SK-N-SH (cell line): ENCODE measurements at regions not wholly inside any gene's neighbourhood (a gene's known extent, or its start where the extent isn't known, plus 50 kb on each side); places are given as distances from the start of the nearest gene placed in this dataset.

ENCODE experiments used
- CTCF ChIA-PET: fragments of 300-600, 350-600 bp; formaldehyde crosslinking; extraction: SDS; loops from one replicate; lab custom pipeline; 2021; lab: Yijun Ruan, JAX
- POLR2A ChIA-PET: fragments of 350-600 bp; sonication (Branson Sonifier 250); formaldehyde crosslinking; extraction: SDS; loops from one replicate; lab custom pipeline; 2020; ENCODE audit warnings: antibody characterized with exemption, inconsistent platforms; lab: Yijun Ruan, JAX
- DNase-seq: peaks from one replicate; pipeline ENCODE4 v3.0.0; 2012
- H2AFZ ChIP-seq: fragments of 200-600 bp; sonication (generic); 2 replicates; pipeline ENCODE4 v1.8.1; 2016; ENCODE audit warnings: antibody characterized with exemption, mild to moderate bottlenecking, low read depth
- H3F3A ChIP-seq: fragments of 200-600 bp; sonication (generic); replicated peaks from 2 replicates; pipeline ENCODE3; 2016; ENCODE audit warnings: antibody characterized with exemption, mild to moderate bottlenecking; ENCODE audit not compliant: insufficient read depth
- H3K27ac ChIP-seq, 2 experiments: fragments of 200-500 bp in 1 of 2; fragments of 200-600 bp in 1 of 2; sonication (Bioruptor generic) in 1 of 2; sonication (generic), shearing (Covaris generic) in 1 of 2; 2 replicates each; pipeline versions ENCODE4 v1.5.1 to v1.6.1; 2014 to 2016; ENCODE audit warnings: low read depth in 2 of 2, inconsistent platforms in 1 of 2, low read length in 1 of 2, mild to moderate bottlenecking in 1 of 2, mixed read lengths in 1 of 2
- H3K27me3 ChIP-seq: fragments of 200-600 bp; sonication (generic), shearing (Covaris generic); 2 replicates; pipeline ENCODE4 v1.6.1; 2016; ENCODE audit warnings: mixed run types; ENCODE audit not compliant: insufficient read depth
- H3K36me3 ChIP-seq, 2 experiments: fragments of 200-500 bp in 1 of 2; fragments of 200-600 bp in 1 of 2; sonication (Bioruptor generic) in 1 of 2; sonication (generic) in 1 of 2; replicated peaks in 1 of 2; 2 replicates each; pipeline versions ENCODE3 to v1.5.1; 2014 to 2016; ENCODE audit warnings: low read length in 1 of 2, mild to moderate bottlenecking in 1 of 2; ENCODE audit not compliant: insufficient read depth in 2 of 2, control insufficient read depth in 1 of 2
- H3K4me1 ChIP-seq, 2 experiments: fragments of 200-500 bp in 1 of 2; fragments of 200-600 bp in 1 of 2; sonication (Bioruptor generic) in 1 of 2; sonication (generic), shearing (Covaris generic) in 1 of 2; 2 replicates each; pipeline versions ENCODE4 v1.5.1 to v1.6.1; 2014 to 2016; ENCODE audit warnings: low read depth in 1 of 2, low read length in 1 of 2, mixed run types in 1 of 2; ENCODE audit not compliant: insufficient read depth in 2 of 2, control insufficient read depth in 1 of 2
- H3K4me2 ChIP-seq: fragments of 200-600 bp; sonication (generic), shearing (Covaris generic); 2 replicates; pipeline ENCODE4 v1.6.1; 2017; ENCODE audit warnings: mixed run types
- H3K4me3 ChIP-seq, 2 experiments: fragments of 200-500 bp in 1 of 2; fragments of 200-600 bp in 1 of 2; sonication (Bioruptor generic) in 1 of 2; sonication (generic), shearing (Covaris generic) in 1 of 2; 2 replicates each; pipeline versions ENCODE4 v1.5.1 to v1.8.1; 2014 to 2016; ENCODE audit warnings: low read depth in 2 of 2, inconsistent platforms in 1 of 2, low read length in 1 of 2, mild to moderate bottlenecking in 1 of 2, mixed read lengths in 1 of 2, moderate library complexity in 1 of 2
- H3K79me2 ChIP-seq: fragments of 200-600 bp; sonication (generic); 2 replicates; pipeline ENCODE4 v1.8.1; 2017; ENCODE audit warnings: mild to moderate bottlenecking; ENCODE audit not compliant: insufficient read depth
- H3K9ac ChIP-seq: fragments of 200-600 bp; sonication (generic); 2 replicates; pipeline ENCODE4 v1.6.1; 2017; ENCODE audit warnings: mixed run types
- H3K9me2 ChIP-seq: fragments of 200-600 bp; sonication (generic); 2 replicates; pipeline ENCODE4 v1.6.1; 2017; ENCODE audit warnings: mixed run types
- H3K9me3 ChIP-seq: fragments of 200-600 bp; sonication (generic); 2 replicates; pipeline ENCODE4 v1.6.1; 2017; ENCODE audit warnings: mixed run types, mild to moderate bottlenecking, moderate library complexity
- H4K20me1 ChIP-seq: fragments of 200-600 bp; sonication (generic); 2 replicates; pipeline ENCODE4 v1.6.1; 2017; ENCODE audit warnings: mild to moderate bottlenecking, mixed run types; ENCODE audit not compliant: insufficient read depth
- CHD2 ChIP-seq: fragments of 150-350 bp; IDR thresholded peaks from 2 replicates; pipeline ENCODE4 v1.6.1; 2018; ENCODE audit warnings: low read length; ENCODE audit not compliant: partially characterized antibody
- EP300 ChIP-seq, 2 experiments: IDR thresholded peaks; 2 replicates each; pipeline versions ENCODE4 v1.4.0 to v1.6.1; 2012; ENCODE audit warnings: borderline replicate concordance in 1 of 2, low read depth in 1 of 2, low read length in 1 of 2
- FOSL2 ChIP-seq: IDR thresholded peaks from 2 replicates; pipeline ENCODE4 v1.4.0; 2012; ENCODE audit warnings: low read depth, mild to moderate bottlenecking, moderate library complexity, borderline replicate concordance
- FOXJ3 ChIP-seq: sonication (generic); formaldehyde crosslinking; IDR thresholded peaks from 2 replicates; pipeline ENCODE4 v1.5.1; 2020; ENCODE audit warnings: mild to moderate bottlenecking, missing genetic modification reagents
- FOXM1 ChIP-seq: IDR thresholded peaks from 2 replicates; pipeline ENCODE4 v1.4.0; 2012; ENCODE audit warnings: low read depth, mild to moderate bottlenecking
- GABPA ChIP-seq: IDR thresholded peaks from 2 replicates; pipeline ENCODE4 v1.4.0; 2012; ENCODE audit warnings: low read depth, mild to moderate bottlenecking
- GATA2 ChIP-seq: sonication (generic); formaldehyde crosslinking; IDR thresholded peaks from 2 replicates; pipeline ENCODE4 v1.5.0; 2020; ENCODE audit warnings: mild to moderate bottlenecking, missing genetic modification reagents
- IRF3 ChIP-seq: fragments of 150-350 bp; IDR thresholded peaks from 2 replicates; pipeline ENCODE4 v1.6.1; 2016; ENCODE audit warnings: mild to moderate bottlenecking, low read depth, low read length
- JUND ChIP-seq: IDR thresholded peaks from 2 replicates; pipeline ENCODE4 v1.4.0; 2012
- MEF2A ChIP-seq: IDR thresholded peaks from 2 replicates; pipeline ENCODE4 v1.4.0; 2012; ENCODE audit warnings: low read depth, borderline replicate concordance
- MXI1 ChIP-seq: IDR thresholded peaks from 2 replicates; pipeline ENCODE4 v1.6.1; 2012; ENCODE audit warnings: mild to moderate bottlenecking, low read depth, low read length, improper control_type of control experiment
- NRF1 ChIP-seq: IDR thresholded peaks from 2 replicates; pipeline ENCODE4 v1.6.1; 2012; ENCODE audit warnings: low read depth, mild to moderate bottlenecking, low read length
- RAD21 ChIP-seq: IDR thresholded peaks from 2 replicates; pipeline ENCODE4 v1.6.1; 2012; ENCODE audit warnings: mild to moderate bottlenecking, low read length
- RCOR1 ChIP-seq: fragments of 150-350 bp; IDR thresholded peaks from 2 replicates; pipeline ENCODE4 v1.6.1; 2017; ENCODE audit warnings: antibody characterized with exemption, low read length
- SIN3A ChIP-seq: IDR thresholded peaks from 2 replicates; pipeline ENCODE4 v1.6.1; 2012; ENCODE audit warnings: low read depth, mild to moderate bottlenecking, low read length, moderate library complexity, borderline replicate concordance
- SMC3 ChIP-seq: IDR thresholded peaks from 2 replicates; pipeline ENCODE4 v1.6.1; 2012; ENCODE audit warnings: low read depth, low read length, improper control_type of control experiment
- TAF1 ChIP-seq: IDR thresholded peaks from 2 replicates; pipeline ENCODE4 v1.6.1; 2012; ENCODE audit warnings: low read depth, mild to moderate bottlenecking, low read length, moderate library complexity, borderline replicate concordance
- TCF12 ChIP-seq: IDR thresholded peaks from 2 replicates; pipeline ENCODE4 v1.4.0; 2012
- TEAD4 ChIP-seq: IDR thresholded peaks from 2 replicates; pipeline ENCODE4 v1.4.0; 2012; ENCODE audit warnings: mild to moderate bottlenecking, borderline replicate concordance; ENCODE audit not compliant: insufficient read depth
- WGBS: methylation state at CpG from one replicate; pipeline ENCODE4 v1.1.6; 2017; ENCODE audit warnings: low lambda C conversion rate; 5-methylcytosine and 5-hydroxymethylcytosine counted together
- TF ChIP-seq, protein P1 (sequence below): IDR thresholded peaks from 2 replicates; pipeline ENCODE4 v1.4.0; 2012; ENCODE audit warnings: low read depth, borderline replicate concordance
- TF ChIP-seq, protein P2 (sequence below): IDR thresholded peaks from 2 replicates; pipeline ENCODE4 v1.6.1; 2012; ENCODE audit warnings: mild to moderate bottlenecking, low read depth, low read length, moderate library complexity
- TF ChIP-seq, protein P3 (sequence below): IDR thresholded peaks from 2 replicates; pipeline ENCODE4; 2012

DNA sequence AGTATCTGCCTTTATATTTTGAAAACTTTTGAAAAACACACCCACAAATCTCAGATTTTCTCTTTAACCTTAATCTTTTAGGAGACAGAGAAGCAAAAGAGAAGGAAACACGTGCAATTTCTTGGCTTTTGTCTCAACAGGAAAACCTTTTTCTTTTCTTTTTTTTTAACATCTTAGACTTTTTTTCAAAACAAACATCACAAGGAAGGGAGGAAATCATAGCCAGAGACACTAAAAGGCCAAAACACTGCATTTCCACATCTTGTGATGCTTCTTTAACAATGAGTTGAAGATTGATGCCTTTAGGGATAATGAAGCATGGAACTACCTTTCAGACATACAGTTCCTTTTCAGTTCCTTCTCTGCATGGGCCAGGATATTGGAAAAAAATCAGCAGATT lies 136.6 kb upstream of the NRBF2 start:
- Histone ChIP-seq H3K9ac (no peak overlapping the region), H3K9me3 (no peaks in the 10 kb centered on the region), H3K4me1 (no peaks in the 10 kb centered on the region), H3K4me3 (no peak overlapping the region), H3K36me3 (no peaks in the 10 kb centered on the region), H2AFZ (no peak overlapping the region), H3K27ac (no peak overlapping the region), H3K27me3 (no peaks in the 10 kb centered on the region), H4K20me1 (no peaks in the 10 kb centered on the region), H3F3A (no peaks in the 10 kb centered on the region), H3K79me2 (no peaks in the 10 kb centered on the region), H3K4me2 (no peak overlapping the region), H3K9me2 (no peaks in the 10 kb centered on the region)
- 53% methylated on average over 1 of the region's 1 CpG for WGBS
- TF ChIP-seq TCF12 (no peak), MEF2A (no peak), NRF1 (no peak), MXI1 (no peak), TAF1 (no peak), TEAD4 (no peak), CHD2 (no peak), FOXJ3 (CRISPR knock-in tag) (no peak), FOSL2 (no peak)
- TF ChIP-seq, protein P1, sequence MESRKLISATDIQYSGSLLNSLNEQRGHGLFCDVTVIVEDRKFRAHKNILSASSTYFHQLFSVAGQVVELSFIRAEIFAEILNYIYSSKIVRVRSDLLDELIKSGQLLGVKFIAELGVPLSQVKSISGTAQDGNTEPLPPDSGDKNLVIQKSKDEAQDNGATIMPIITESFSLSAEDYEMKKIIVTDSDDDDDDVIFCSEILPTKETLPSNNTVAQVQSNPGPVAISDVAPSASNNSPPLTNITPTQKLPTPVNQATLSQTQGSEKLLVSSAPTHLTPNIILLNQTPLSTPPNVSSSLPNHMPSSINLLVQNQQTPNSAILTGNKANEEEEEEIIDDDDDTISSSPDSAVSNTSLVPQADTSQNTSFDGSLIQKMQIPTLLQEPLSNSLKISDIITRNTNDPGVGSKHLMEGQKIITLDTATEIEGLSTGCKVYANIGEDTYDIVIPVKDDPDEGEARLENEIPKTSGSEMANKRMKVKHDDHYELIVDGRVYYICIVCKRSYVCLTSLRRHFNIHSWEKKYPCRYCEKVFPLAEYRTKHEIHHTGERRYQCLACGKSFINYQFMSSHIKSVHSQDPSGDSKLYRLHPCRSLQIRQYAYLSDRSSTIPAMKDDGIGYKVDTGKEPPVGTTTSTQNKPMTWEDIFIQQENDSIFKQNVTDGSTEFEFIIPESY, result no peak
- DNase-seq, result no peak
- ChIA-PET POLR2A (no interaction called here), CTCF (no interaction called here)

DNA sequence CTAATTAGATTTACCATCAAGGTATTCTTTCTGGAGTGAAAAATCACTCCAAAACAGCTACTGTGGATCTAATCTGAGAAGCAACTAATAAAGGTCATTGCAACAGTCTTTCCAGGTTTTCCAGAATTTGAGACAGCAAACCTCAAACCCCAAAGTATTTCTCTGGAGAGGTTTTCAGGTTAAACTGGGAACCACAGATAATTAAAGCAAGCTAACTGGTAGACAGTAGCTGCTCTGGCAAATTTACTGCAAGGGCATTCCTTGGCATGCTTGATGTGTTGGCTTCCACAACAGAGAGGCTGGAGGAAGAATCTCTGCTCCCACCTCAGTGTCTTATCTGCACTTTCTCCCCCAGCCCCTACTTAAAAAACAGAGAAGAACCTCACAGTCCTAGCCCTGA lies 140.0 kb upstream of the NRBF2 start:
- Histone ChIP-seq H3K27me3 (no peaks in the 10 kb centered on the region), H3K4me3 (no peak overlapping the region), H3K27ac (no peak overlapping the region), H2AFZ (no peak overlapping the region), H3K9me3 (no peaks in the 10 kb centered on the region), H4K20me1 (no peaks in the 10 kb centered on the region), H3F3A (no peaks in the 10 kb centered on the region), H3K4me2 (no peak overlapping the region), H3K9me2 (no peaks in the 10 kb centered on the region), H3K4me1 (no peaks in the 10 kb centered on the region), H3K36me3 (no peaks in the 10 kb centered on the region), H3K79me2 (no peaks in the 10 kb centered on the region), H3K9ac (no peak overlapping the region)
- DNase-seq, result no peak
- POLR2A ChIA-PET, result no interaction called here
- CTCF ChIA-PET, result no interaction called here
- TF ChIP-seq RCOR1 (no peak), TEAD4 (no peak), FOXM1 (no peak), TAF1 (no peak), FOXJ3 (CRISPR knock-in tag) (no peak), IRF3 (no peak), SMC3 (no peak), GATA2 (CRISPR knock-in tag) (no peak), TCF12 (no peak), JUND (no peak), SIN3A (no peak), RAD21 (no peak), GABPA (no peak), FOSL2 (no peak), CHD2 (no peak), EP300 (IDR thresholded peaks at IDR 0.05; ENCODE audit: borderline replicate concordance in 1 of 2, low read depth in 1 of 2, low read length in 1 of 2) (no peak), MEF2A (no peak)
- TF ChIP-seq, protein P2, sequence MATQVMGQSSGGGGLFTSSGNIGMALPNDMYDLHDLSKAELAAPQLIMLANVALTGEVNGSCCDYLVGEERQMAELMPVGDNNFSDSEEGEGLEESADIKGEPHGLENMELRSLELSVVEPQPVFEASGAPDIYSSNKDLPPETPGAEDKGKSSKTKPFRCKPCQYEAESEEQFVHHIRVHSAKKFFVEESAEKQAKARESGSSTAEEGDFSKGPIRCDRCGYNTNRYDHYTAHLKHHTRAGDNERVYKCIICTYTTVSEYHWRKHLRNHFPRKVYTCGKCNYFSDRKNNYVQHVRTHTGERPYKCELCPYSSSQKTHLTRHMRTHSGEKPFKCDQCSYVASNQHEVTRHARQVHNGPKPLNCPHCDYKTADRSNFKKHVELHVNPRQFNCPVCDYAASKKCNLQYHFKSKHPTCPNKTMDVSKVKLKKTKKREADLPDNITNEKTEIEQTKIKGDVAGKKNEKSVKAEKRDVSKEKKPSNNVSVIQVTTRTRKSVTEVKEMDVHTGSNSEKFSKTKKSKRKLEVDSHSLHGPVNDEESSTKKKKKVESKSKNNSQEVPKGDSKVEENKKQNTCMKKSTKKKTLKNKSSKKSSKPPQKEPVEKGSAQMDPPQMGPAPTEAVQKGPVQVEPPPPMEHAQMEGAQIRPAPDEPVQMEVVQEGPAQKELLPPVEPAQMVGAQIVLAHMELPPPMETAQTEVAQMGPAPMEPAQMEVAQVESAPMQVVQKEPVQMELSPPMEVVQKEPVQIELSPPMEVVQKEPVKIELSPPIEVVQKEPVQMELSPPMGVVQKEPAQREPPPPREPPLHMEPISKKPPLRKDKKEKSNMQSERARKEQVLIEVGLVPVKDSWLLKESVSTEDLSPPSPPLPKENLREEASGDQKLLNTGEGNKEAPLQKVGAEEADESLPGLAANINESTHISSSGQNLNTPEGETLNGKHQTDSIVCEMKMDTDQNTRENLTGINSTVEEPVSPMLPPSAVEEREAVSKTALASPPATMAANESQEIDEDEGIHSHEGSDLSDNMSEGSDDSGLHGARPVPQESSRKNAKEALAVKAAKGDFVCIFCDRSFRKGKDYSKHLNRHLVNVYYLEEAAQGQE, result no peak
- TF ChIP-seq, protein P3, sequence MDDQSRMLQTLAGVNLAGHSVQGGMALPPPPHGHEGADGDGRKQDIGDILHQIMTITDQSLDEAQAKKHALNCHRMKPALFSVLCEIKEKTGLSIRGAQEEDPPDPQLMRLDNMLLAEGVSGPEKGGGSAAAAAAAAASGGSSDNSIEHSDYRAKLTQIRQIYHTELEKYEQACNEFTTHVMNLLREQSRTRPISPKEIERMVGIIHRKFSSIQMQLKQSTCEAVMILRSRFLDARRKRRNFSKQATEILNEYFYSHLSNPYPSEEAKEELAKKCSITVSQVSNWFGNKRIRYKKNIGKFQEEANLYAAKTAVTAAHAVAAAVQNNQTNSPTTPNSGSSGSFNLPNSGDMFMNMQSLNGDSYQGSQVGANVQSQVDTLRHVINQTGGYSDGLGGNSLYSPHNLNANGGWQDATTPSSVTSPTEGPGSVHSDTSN, result no peak
